ENCODE measurements at regions not wholly inside any gene's neighbourhood (a gene's known extent, or its start where the extent isn't known, plus 50 kb on each side); places are given as distances from the start of the nearest gene placed in this dataset.

DNA sequence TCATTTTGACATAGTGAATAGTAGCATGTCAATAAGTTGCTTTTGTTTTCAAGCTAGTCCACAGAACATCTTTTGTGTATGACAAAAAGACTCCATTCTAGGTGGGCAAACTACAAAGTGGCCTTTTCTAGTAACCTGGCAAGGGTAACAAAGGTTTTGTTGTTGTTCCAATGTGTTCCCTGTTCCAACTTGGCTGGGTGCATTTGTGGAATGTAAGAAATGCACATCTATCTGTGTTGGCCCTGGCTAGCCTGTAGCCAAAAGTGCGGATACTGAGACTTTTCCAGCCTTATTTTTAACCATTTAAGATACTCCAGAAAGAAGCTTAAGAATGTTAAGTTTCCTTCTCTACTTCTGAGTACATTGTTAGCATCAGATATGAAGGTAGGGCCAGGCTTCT is 118.7 kb upstream of the CHRDL1 start:
- TF ChIP-seq, protein P1, sequence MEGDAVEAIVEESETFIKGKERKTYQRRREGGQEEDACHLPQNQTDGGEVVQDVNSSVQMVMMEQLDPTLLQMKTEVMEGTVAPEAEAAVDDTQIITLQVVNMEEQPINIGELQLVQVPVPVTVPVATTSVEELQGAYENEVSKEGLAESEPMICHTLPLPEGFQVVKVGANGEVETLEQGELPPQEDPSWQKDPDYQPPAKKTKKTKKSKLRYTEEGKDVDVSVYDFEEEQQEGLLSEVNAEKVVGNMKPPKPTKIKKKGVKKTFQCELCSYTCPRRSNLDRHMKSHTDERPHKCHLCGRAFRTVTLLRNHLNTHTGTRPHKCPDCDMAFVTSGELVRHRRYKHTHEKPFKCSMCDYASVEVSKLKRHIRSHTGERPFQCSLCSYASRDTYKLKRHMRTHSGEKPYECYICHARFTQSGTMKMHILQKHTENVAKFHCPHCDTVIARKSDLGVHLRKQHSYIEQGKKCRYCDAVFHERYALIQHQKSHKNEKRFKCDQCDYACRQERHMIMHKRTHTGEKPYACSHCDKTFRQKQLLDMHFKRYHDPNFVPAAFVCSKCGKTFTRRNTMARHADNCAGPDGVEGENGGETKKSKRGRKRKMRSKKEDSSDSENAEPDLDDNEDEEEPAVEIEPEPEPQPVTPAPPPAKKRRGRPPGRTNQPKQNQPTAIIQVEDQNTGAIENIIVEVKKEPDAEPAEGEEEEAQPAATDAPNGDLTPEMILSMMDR (IDR thresholded peaks at IDR 0.05), result no peak
- no peak for TF ChIP-seq POLR2A (IDR thresholded peaks at IDR 0.05; ENCODE audit: low read depth)
